ENCODE measurements at regions not wholly inside any gene's neighbourhood (a gene's known extent, or its start where the extent isn't known, plus 50 kb on each side); places are given as distances from the start of the nearest gene placed in this dataset.
A peak's percentile ranks its signal among the peaks of the same experiment; 100 is the strongest.

DNA sequence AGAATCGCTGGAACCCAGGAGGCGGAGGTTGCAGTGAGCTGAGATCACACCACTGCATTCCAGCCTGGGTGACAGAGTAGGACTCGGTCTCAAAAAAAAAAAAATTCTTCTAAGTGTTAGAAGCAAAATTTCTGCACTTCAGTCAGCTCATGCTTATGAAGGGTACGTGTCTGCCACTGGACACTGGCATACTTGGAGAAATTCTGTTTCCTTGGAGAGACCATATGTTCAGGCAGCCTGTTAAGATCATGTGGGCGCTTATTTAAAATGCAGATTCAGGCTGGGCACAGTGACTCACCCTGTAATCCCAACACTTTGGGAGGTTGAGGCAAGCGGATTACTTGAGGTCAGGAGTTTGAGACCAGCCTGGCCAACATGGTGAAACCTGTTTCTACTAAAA, 85.6 kb upstream of the IQSEC1 start:
- intact Hi-C loops (cut with micrococcal nuclease) = no loop called here
- Mint-ChIP-seq H3K4me1 (no peaks in the 10 kb centered on the region), H3K36me3 (no peaks in the 10 kb centered on the region), H3K27me3 (peaks cover 2 to 3% of the 10 kb centered on the region in 2 donors), H3K4me3 (no peak overlapping the region), H3K9me3 (peaks cover 2 to 22% (median 19%) of the 10 kb centered on the region in 8 donors), H3K27ac (no peak overlapping the region)
- no peak overlapping the region for H3K4me3 ChIP-seq (ENCODE audit: low read length in 2 of 2)
- H3K27ac ChIP-seq (ENCODE audit: low read depth, low read length) = no peak overlapping the region
- DNase-seq = no peak
- peaks cover 0 to 9% of the 10 kb centered on the region in 2 donors for H3K9me3 ChIP-seq (ENCODE audit: control insufficient read depth in 1 of 2, low read length in 2 of 2)
- ChIA-PET CTCF (ENCODE audit: partially characterized antibody) (no interaction called here), POLR2A (ENCODE audit: partially characterized antibody) (no interaction called here)
- H3K4me1 ChIP-seq (ENCODE audit: insufficient read depth, low read length) = no peaks in the 10 kb centered on the region
- H3K27me3 ChIP-seq (ENCODE audit: insufficient read depth, low read length) = no peaks in the 10 kb centered on the region
- no peaks in the 10 kb centered on the region for H3K36me3 ChIP-seq (ENCODE audit: insufficient read depth, low read length)

DNA sequence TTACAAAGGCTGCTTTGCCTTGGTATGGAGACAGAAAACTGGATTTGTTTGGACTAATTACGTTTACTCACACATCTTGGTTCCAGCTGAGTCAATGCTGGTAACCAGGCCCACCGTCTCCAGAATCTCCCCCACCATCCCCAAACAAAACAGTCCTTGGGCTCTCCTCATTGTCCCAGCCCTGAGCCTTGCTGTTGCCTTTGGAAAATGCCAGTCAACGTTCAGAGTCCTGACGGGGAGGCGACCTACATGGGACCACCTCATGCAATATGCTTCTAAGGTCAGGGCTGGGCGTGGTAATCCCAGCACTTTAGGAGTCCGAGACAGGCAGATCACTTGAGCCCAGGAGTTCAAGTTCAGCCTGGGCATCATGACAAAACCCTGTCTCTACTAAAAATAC, 85.2 kb upstream of the IQSEC1 start:
- Histone ChIP-seq H3K27ac (ENCODE audit: low read depth, low read length) (no peak overlapping the region), H3K27me3 (ENCODE audit: insufficient read depth, low read length) (no peaks in the 10 kb centered on the region), H3K4me3 (ENCODE audit: low read length in 2 of 2) (no peak overlapping the region), H3K4me1 (ENCODE audit: insufficient read depth, low read length) (no peaks in the 10 kb centered on the region), H3K9me3 (ENCODE audit: control insufficient read depth in 1 of 2, low read length in 2 of 2) (peaks cover 0 to 9% of the 10 kb centered on the region in 2 donors), H3K36me3 (ENCODE audit: insufficient read depth, low read length) (no peaks in the 10 kb centered on the region)
- H3K36me3 Mint-ChIP-seq = no peaks in the 10 kb centered on the region
- intact Hi-C loops (cut with micrococcal nuclease) = no loop called here
- DNase-seq = no peak
- CTCF ChIA-PET (ENCODE audit: partially characterized antibody) = no interaction called here
- H3K4me1 Mint-ChIP-seq = no peaks in the 10 kb centered on the region
- H3K27ac Mint-ChIP-seq = no peak overlapping the region
- H3K9me3 Mint-ChIP-seq = peaks cover 2 to 23% (median 19%) of the 10 kb centered on the region in 8 donors
- H3K4me3 Mint-ChIP-seq = no peak overlapping the region
- POLR2A ChIA-PET (ENCODE audit: partially characterized antibody) = no interaction called here
- H3K27me3 Mint-ChIP-seq = peaks cover 2 to 3% of the 10 kb centered on the region in 2 donors

DNA sequence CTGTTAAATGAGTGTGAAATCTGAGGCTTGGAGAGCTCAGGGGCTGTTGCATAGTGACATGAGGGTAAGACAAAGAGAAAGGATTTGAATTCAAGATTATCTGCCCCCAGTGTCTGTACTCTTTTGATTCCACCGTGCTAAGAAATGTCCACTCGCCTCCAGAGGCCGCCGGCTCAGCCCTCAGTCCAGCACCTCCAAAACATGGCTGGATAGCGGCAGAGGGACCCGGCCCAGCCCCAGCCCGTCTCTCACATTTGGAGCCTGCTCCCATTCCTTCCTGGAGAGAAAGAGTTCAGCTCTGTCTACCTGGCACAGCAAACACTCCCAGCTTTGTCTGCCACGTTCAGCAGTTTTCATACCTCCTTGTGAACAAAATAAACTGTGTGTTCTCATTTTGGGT, 84.8 kb upstream of the IQSEC1 start:
- DNase-seq = no peak
- peaks cover 2 to 23% (median 19%) of the 10 kb centered on the region in 8 donors for H3K9me3 Mint-ChIP-seq
- H3K4me3 Mint-ChIP-seq = no peak overlapping the region
- no peaks in the 10 kb centered on the region for H3K36me3 ChIP-seq (ENCODE audit: insufficient read depth, low read length)
- no peaks in the 10 kb centered on the region for H3K4me1 Mint-ChIP-seq
- H3K27me3 Mint-ChIP-seq = peaks cover 2 to 3% of the 10 kb centered on the region in 2 donors
- POLR2A ChIA-PET (ENCODE audit: partially characterized antibody) = no interaction called here
- no peaks in the 10 kb centered on the region for H3K27me3 ChIP-seq (ENCODE audit: insufficient read depth, low read length)
- CTCF ChIA-PET (ENCODE audit: partially characterized antibody) = no interaction called here
- H3K36me3 Mint-ChIP-seq = no peaks in the 10 kb centered on the region
- H3K27ac ChIP-seq (ENCODE audit: low read depth, low read length) = no peak overlapping the region
- H3K4me3 ChIP-seq (ENCODE audit: low read length in 2 of 2) = no peak overlapping the region
- peaks cover 0 to 9% of the 10 kb centered on the region in 2 donors for H3K9me3 ChIP-seq (ENCODE audit: control insufficient read depth in 1 of 2, low read length in 2 of 2)
- intact Hi-C loops (cut with micrococcal nuclease) = no loop called here
- no peaks in the 10 kb centered on the region for H3K4me1 ChIP-seq (ENCODE audit: insufficient read depth, low read length)
- no peak overlapping the region for H3K27ac Mint-ChIP-seq

DNA sequence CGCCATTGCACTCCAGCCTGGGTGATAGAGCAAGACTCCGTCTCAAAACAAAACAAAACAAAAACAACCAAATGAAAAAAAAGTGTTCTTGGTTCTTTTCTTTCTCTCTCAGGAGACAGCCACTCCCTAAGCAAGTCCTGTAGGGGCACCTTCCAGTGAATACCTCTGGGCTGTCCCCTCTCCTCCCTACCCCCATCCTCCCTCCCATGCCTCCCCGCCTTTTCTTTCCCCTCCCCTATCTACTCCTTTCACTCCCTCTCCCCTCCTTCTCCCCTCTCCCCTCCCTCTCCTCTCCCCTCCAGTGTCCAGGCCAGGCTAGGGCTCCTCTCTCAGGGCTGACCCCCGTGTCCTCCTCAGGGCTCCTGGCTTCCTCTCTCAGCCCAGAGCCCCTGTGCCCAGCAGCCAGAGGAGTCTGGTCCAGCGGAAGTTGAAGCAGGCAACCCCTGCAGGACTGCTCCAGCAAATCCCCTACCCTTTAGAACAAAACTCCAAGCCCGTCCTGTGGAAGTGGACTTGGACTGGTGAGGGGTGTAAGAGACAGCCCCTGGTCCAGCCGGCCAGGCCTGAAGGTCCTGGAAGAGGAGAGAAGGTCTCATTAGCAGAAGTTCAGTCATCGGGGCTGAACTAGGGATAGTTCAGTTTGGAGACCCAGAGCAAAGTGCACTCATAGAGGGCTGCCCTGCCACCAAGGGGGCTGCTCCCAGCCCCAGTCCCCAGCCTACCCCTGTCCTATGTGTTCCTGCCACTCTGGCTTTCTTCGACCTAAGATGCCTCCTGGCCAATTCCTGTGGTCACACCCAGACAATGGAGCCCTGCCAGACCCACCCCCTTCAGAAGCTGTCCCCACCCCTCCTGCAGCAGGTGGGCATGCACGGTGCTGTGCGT, 79.8 kb upstream of the IQSEC1 start:
- Mint-ChIP-seq H3K36me3 (no peaks in the 10 kb centered on the region), H3K27ac (no peak overlapping the region), H3K4me1 (peaks cover 4 to 16% (median 11%) of the 10 kb centered on the region in 4 donors), H3K4me3 (no peak overlapping the region), H3K9me3 (peaks cover 2 to 23% (median 19%) of the 10 kb centered on the region in 8 donors), H3K27me3 (peaks cover 1 to 3% of the 10 kb centered on the region in 2 donors)
- H3K27me3 ChIP-seq (ENCODE audit: insufficient read depth, low read length) = no peaks in the 10 kb centered on the region
- no peak overlapping the region for H3K4me3 ChIP-seq (ENCODE audit: low read length in 2 of 2)
- intact Hi-C loops (cut with micrococcal nuclease) = no loop called here
- H3K27ac ChIP-seq (ENCODE audit: low read depth, low read length) = no peak overlapping the region
- peaks cover 0 to 9% of the 10 kb centered on the region in 2 donors for H3K9me3 ChIP-seq (ENCODE audit: control insufficient read depth in 1 of 2, low read length in 2 of 2)
- POLR2A ChIA-PET (ENCODE audit: partially characterized antibody) = no interaction called here
- peaks cover 11% of the 10 kb centered on the region for H3K4me1 ChIP-seq (ENCODE audit: insufficient read depth, low read length)
- CTCF ChIA-PET (ENCODE audit: partially characterized antibody) = no interaction called here
- DNase-seq = no peak
- H3K36me3 ChIP-seq (ENCODE audit: insufficient read depth, low read length) = no peaks in the 10 kb centered on the region

DNA sequence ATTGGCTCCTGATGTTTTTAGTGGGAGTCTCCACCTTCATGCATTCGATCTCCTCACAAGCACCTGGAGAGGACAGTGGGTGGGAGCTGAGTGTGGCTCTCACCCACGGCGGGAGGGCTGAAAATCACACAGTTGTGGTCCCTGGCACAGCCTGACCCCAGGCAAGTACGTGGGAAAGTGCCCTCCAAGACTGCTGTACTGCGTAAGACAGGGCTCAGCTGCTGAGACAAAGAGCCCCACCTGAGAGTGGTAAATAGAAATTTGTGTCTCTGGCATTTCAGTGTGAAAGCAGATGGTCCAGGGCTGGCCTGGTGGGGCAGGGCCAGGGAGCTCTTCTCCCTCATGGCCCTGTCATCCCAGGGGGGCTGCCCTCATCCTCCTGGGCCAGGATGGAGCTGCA, 77.4 kb upstream of the IQSEC1 start:
- CTCF ChIA-PET (ENCODE audit: partially characterized antibody) = no interaction called here
- peaks cover 4 to 20% (median 11%) of the 10 kb centered on the region in 4 donors for H3K4me1 Mint-ChIP-seq

DNA sequence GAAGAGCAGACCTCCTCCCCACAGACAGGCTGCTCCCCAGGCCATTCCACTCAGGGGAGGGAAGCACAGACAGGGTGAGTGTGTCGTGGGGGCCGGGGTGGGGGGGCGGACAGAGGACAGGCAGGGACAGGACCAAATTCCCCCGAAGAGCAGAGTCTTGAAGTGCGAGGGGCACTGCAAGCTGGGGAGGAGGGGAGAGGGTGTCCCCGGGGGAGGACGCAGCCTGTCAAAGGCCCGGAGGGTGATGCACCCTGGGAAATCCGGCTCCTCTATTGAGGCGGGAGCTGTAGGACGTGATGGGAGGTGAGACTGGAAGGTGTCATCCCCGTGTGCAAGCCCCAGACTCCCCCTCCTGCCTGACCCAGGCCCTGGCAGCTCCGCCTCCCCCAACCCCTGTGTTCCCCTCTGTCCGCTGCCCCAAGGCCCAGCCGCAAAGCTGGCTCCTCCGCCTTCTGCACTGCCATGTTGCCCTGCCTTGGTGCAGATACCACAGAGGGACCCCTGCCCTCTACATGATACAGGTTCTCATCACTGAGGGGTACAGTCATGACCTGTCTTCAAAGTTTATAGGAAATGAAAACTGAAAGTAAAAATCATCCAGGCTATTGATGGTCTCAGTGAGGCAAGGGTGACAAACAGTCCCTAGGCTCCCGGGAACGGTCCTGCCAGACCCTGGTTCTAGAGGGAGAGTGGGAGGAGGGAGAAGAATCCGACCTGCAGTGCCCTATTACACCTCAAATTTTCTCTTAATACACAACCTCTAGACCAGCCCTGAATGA, 76.3 kb upstream of the IQSEC1 start:
- peak overlapping the region in 4 of 7 donors; percentile 67 to 90 (median 80) for H3K27ac Mint-ChIP-seq
- H3K4me3 Mint-ChIP-seq = peak overlapping the region; percentile 60 to 82 (median 75)
- POLR2A ChIA-PET (ENCODE audit: partially characterized antibody) = no interaction called here

More for the DNA sequence above, 77.4 kb upstream of the IQSEC1 start:
- H3K36me3 ChIP-seq (ENCODE audit: insufficient read depth, low read length) = no peaks in the 10 kb centered on the region
- peaks cover 11% of the 10 kb centered on the region for H3K4me1 ChIP-seq (ENCODE audit: insufficient read depth, low read length)
- H3K9me3 Mint-ChIP-seq = peaks cover 0 to 16% (median 11%) of the 10 kb centered on the region in 8 donors
- intact Hi-C loops (cut with micrococcal nuclease) = no loop called here
- H3K4me3 ChIP-seq (ENCODE audit: low read length in 2 of 2) = no peak overlapping the region
- peak overlapping the region in 1 of 8 donors; percentile 46 for H3K4me3 Mint-ChIP-seq
- H3K36me3 Mint-ChIP-seq = no peaks in the 10 kb centered on the region
- no peak overlapping the region for H3K27ac Mint-ChIP-seq
- H3K27ac ChIP-seq (ENCODE audit: low read depth, low read length) = no peak overlapping the region
- POLR2A ChIA-PET (ENCODE audit: partially characterized antibody) = no interaction called here
- H3K27me3 Mint-ChIP-seq = peaks cover 0 to 1% of the 10 kb centered on the region in 2 donors
- no peaks in the 10 kb centered on the region for H3K27me3 ChIP-seq (ENCODE audit: insufficient read depth, low read length)
- peaks cover 0 to 5% of the 10 kb centered on the region in 2 donors for H3K9me3 ChIP-seq (ENCODE audit: control insufficient read depth in 1 of 2, low read length in 2 of 2)
- DNase-seq = no peak

DNA sequence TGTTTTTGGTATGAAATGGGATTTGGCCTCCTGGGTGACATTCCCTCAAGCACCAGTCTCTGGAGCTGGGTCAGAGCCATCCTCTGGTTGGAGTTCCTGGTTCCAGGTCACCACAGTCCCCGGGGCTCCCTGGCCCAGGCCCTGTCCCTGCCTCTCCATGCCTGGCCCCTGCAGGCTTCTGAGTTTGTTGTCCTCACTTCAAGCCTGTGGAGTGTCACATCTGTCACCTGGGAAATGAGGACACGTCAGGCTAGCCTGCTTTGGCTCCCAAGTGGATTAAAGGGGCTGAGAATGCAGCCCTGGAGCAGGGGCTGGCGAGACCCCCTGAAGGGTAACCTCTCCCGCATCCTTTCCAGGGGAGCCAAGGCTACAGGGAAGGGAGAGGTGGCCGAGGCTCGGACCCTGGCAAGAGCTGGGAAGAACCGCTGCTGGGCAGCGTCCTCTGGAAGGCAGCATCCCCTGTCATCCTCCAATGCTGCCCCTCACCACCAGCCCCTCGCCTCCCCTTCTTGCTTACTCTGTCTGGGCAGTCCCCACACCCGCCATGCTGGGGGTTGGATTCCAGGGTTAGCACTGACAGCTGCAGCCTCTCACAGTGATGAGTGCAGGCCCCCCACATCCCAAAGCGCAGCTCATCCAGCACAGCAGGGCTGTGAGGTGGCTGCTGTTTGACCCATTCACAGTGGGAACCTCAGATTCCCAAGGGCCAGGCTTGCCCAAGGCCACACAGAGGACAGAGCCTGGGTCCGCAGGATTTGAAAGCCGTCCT, 75.5 kb upstream of the IQSEC1 start:
- H3K4me3 ChIP-seq (ENCODE audit: low read length in 2 of 2) = no peak overlapping the region
- no peak for DNase-seq
- no peaks in the 10 kb centered on the region for H3K9me3 ChIP-seq (ENCODE audit: control insufficient read depth in 1 of 2, low read length in 2 of 2)
- intact Hi-C loops (cut with micrococcal nuclease) = no loop called here
- Mint-ChIP-seq H3K4me3 (peak overlapping the region in 1 of 8 donors; percentile 15), H3K27ac (peak overlapping the region in 1 of 7 donors; percentile 25), H3K4me1 (peaks cover 4 to 20% (median 11%) of the 10 kb centered on the region in 4 donors), H3K27me3 (peaks cover 0 to 1% of the 10 kb centered on the region in 2 donors), H3K9me3 (peaks cover 0 to 1% (median 0%) of the 10 kb centered on the region in 8 donors), H3K36me3 (no peaks in the 10 kb centered on the region)
- CTCF ChIA-PET (ENCODE audit: partially characterized antibody) = no interaction called here
- H3K36me3 ChIP-seq (ENCODE audit: insufficient read depth, low read length) = no peaks in the 10 kb centered on the region
- POLR2A ChIA-PET (ENCODE audit: partially characterized antibody) = no interaction called here
- H3K27me3 ChIP-seq (ENCODE audit: insufficient read depth, low read length) = no peaks in the 10 kb centered on the region
- H3K4me1 ChIP-seq (ENCODE audit: insufficient read depth, low read length) = peaks cover 11% of the 10 kb centered on the region
- H3K27ac ChIP-seq (ENCODE audit: low read depth, low read length) = no peak overlapping the region

More for the DNA sequence above, 76.3 kb upstream of the IQSEC1 start:
- peaks cover 11% of the 10 kb centered on the region for H3K4me1 ChIP-seq (ENCODE audit: insufficient read depth, low read length)
- no peaks in the 10 kb centered on the region for H3K27me3 ChIP-seq (ENCODE audit: insufficient read depth, low read length)
- peaks cover 0 to 1% of the 10 kb centered on the region in 2 donors for H3K27me3 Mint-ChIP-seq
- H3K9me3 ChIP-seq (ENCODE audit: control insufficient read depth in 1 of 2, low read length in 2 of 2) = no peaks in the 10 kb centered on the region
- CTCF ChIA-PET (ENCODE audit: partially characterized antibody) = no interaction called here
- H3K27ac ChIP-seq (ENCODE audit: low read depth, low read length) = no peak overlapping the region
- peaks cover 0 to 4% (median 1%) of the 10 kb centered on the region in 8 donors for H3K9me3 Mint-ChIP-seq
- H3K36me3 Mint-ChIP-seq = no peaks in the 10 kb centered on the region
- intact Hi-C loops (cut with micrococcal nuclease) = no loop called here
- H3K4me3 ChIP-seq (ENCODE audit: low read length in 2 of 2) = no peak overlapping the region
- no peak for DNase-seq
- no peaks in the 10 kb centered on the region for H3K36me3 ChIP-seq (ENCODE audit: insufficient read depth, low read length)
- H3K4me1 Mint-ChIP-seq = peaks cover 4 to 20% (median 11%) of the 10 kb centered on the region in 4 donors
